Panc1 (cell line): ENCODE measurements at regions not wholly inside any gene's neighbourhood (a gene's known extent, or its start where the extent isn't known, plus 50 kb on each side); places are given as distances from the start of the nearest gene placed in this dataset.

ENCODE experiments used
- ATAC-seq: fragments of 200-7000 bp; cut with Tn5 transposase; 2 replicates; pipeline ENCODE4 v1.9.1; 2020; ENCODE audit warnings: mild to moderate bottlenecking, moderate library complexity
- BruUV-seq: library from RNA; stranded (reverse); fragments of 400-500 nt; replicated peaks from 2 replicates; lab custom pipeline; 2021; lab: Mats Ljungman, UMichigan
- CTCF ChIA-PET: fragments of 300-600 bp; sonication (Branson Sonifier 250); formaldehyde crosslinking; loops from one replicate; lab custom pipeline; 2022; ENCODE audit warnings: antibody characterized with exemption; lab: Charles Lee
- POLR2A ChIA-PET: fragments of 300-600 bp; sonication (Branson Sonifier 250); formaldehyde crosslinking; loops from one replicate; lab custom pipeline; 2022; ENCODE audit warnings: antibody characterized with exemption; lab: Charles Lee
- DNase-seq: peaks from one replicate; pipeline ENCODE4 v3.0.0-alpha.2; 2010; ENCODE audit warnings: low read depth, low spot score
- H3K27ac ChIP-seq: 2 replicates; pipeline ENCODE4 v1.5.1; 2011; ENCODE audit warnings: mild to moderate bottlenecking, low read length, inconsistent platforms
- H3K27me3 ChIP-seq: fragments of 200-500 bp; sonication (Bioruptor generic); 2 replicates; pipeline ENCODE4 v1.6.0; 2014; ENCODE audit warnings: low read length, inconsistent platforms; ENCODE audit not compliant: control insufficient read depth, insufficient read depth
- H3K36me3 ChIP-seq: fragments of 200-500 bp; sonication (Bioruptor generic); 2 replicates; pipeline ENCODE4 v1.5.1; 2014; ENCODE audit warnings: inconsistent platforms, mild to moderate bottlenecking, low read length, moderate library complexity; ENCODE audit not compliant: control insufficient read depth, insufficient read depth
- H3K4me1 ChIP-seq: 2 replicates; pipeline ENCODE4 v1.5.1; 2011; ENCODE audit warnings: inconsistent platforms, mild to moderate bottlenecking, low read length, moderate library complexity; ENCODE audit not compliant: control insufficient read depth, insufficient read depth
- H3K4me3 ChIP-seq, 2 experiments: 2 replicates each; pipeline ENCODE4 v1.5.1; 2011 to 2012; ENCODE audit warnings: low read depth in 2 of 2, low read length in 2 of 2, mild to moderate bottlenecking in 2 of 2, inconsistent platforms in 1 of 2, moderate library complexity in 1 of 2
- H3K9me3 ChIP-seq: fragments of 200-500 bp; sonication (Bioruptor generic); 2 replicates; pipeline ENCODE4 v1.5.1; 2014; ENCODE audit warnings: low read depth, mild to moderate bottlenecking, inconsistent platforms, low read length, moderate library complexity; ENCODE audit not compliant: control insufficient read depth, insufficient read depth
- POLR2AphosphoS5 ChIP-seq: IDR thresholded peaks from 2 replicates; pipeline ENCODE4 v1.6.1; 2012; ENCODE audit warnings: mild to moderate bottlenecking, low read depth, low read length, moderate library complexity
- REST ChIP-seq, 2 experiments: IDR thresholded peaks; 2 replicates each; pipeline ENCODE4 v1.6.1; 2011 to 2012; ENCODE audit warnings: low read depth in 2 of 2, control low read depth in 1 of 2, low read length in 1 of 2, mild to moderate bottlenecking in 1 of 2, moderate library complexity in 1 of 2; ENCODE audit not compliant: insufficient read depth in 1 of 2
- SIN3A ChIP-seq: IDR thresholded peaks from 2 replicates; pipeline ENCODE4 v1.6.1; 2012; ENCODE audit warnings: low read depth, mild to moderate bottlenecking, low read length, moderate library complexity, borderline replicate concordance; ENCODE audit not compliant: insufficient read depth
- TCF7L2 ChIP-seq: IDR thresholded peaks from 2 replicates; pipeline ENCODE4 v1.6.1; 2011; ENCODE audit warnings: mild to moderate bottlenecking, low read depth, low read length, inconsistent platforms
- in situ Hi-C: cut with HindIII; loops from 2 replicates; pipeline ENCODE4 v1.10.0; 2016; ENCODE audit warnings: low sequenced_read_pairs, low pct_unique_long_range_greater_than_20kb
- intact Hi-C: fragments of 100-400 bp; cut with micrococcal nuclease; formaldehyde crosslinking; loops from one replicate; pipeline ENCODE4 v1.10.0; 2022; ENCODE audit not compliant: unreplicated experiment
- TF ChIP-seq, protein P1 (sequence below): fragments of 450-650 bp; IDR thresholded peaks from 2 replicates; pipeline ENCODE4 v1.5.1; 2017; ENCODE audit warnings: mild to moderate bottlenecking

DNA sequence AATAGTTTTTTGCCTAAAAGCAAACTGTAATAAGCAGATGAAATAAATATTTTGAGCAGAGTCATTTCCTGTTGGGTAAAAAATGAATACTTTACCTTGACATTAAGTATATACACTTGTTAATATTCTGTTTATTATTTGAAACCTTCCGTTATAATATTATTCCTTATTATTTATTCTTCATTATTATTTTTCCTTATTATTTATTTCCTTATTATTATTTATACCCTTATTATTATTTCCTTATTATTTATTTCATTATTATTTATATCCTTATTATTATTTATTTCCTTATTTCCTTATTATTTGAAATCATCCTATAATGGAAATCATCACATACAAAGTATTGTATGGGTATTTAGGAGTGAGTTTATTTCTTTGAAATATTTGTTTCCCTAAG lies 232.2 kb upstream of the RBBP8 start:
- ChIA-PET POLR2A (no interaction called here), CTCF (no interaction called here)
- DNase-seq = no peak
- in situ Hi-C loops = no loop called here
- Histone ChIP-seq H3K36me3 (no peaks in the 10 kb centered on the region), H3K4me1 (no peaks in the 10 kb centered on the region), H3K27me3 (no peaks in the 10 kb centered on the region), H3K4me3 (no peak overlapping the region), H3K27ac (no peak overlapping the region), H3K9me3 (no peaks in the 10 kb centered on the region)
- ATAC-seq = no peak
- no TSS peak for BruUV-seq
- TF ChIP-seq REST (IDR thresholded peaks at IDR 0.05; ENCODE audit: insufficient read depth in 1 of 2, low read depth in 2 of 2, low read length in 1 of 2) = no peak
- TF ChIP-seq, protein P1, sequence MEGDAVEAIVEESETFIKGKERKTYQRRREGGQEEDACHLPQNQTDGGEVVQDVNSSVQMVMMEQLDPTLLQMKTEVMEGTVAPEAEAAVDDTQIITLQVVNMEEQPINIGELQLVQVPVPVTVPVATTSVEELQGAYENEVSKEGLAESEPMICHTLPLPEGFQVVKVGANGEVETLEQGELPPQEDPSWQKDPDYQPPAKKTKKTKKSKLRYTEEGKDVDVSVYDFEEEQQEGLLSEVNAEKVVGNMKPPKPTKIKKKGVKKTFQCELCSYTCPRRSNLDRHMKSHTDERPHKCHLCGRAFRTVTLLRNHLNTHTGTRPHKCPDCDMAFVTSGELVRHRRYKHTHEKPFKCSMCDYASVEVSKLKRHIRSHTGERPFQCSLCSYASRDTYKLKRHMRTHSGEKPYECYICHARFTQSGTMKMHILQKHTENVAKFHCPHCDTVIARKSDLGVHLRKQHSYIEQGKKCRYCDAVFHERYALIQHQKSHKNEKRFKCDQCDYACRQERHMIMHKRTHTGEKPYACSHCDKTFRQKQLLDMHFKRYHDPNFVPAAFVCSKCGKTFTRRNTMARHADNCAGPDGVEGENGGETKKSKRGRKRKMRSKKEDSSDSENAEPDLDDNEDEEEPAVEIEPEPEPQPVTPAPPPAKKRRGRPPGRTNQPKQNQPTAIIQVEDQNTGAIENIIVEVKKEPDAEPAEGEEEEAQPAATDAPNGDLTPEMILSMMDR = no peak
- TF ChIP-seq SIN3A = no peak
- TF ChIP-seq TCF7L2 = no peak
- no peak for TF ChIP-seq POLR2AphosphoS5
- intact Hi-C loops = loop anchor here (5.0 to 10.0 kb wide), 2 partner anchors 46 to 254 kb away; no protein-coding TSS in a partner anchor

DNA sequence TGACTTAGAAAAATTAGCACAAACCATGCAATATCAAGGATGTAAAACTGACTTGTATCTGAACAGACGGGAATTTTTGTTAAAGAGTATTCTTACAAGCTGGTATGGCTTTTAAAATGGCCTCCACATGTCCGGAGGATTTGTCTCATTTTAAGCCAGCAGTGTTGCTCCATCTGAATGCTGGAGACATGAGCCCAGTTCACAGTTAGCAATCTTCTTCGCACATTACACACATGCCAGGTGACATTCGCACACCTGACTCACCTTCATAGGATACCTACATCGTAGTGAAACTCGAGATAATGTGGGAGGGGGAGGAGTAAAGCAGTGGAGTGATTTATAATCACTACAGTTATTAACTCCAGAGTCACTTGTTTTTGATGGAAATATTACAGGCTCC lies 231.8 kb upstream of the RBBP8 start:
- Histone ChIP-seq H3K27me3 (no peaks in the 10 kb centered on the region), H3K4me1 (no peaks in the 10 kb centered on the region), H3K36me3 (no peaks in the 10 kb centered on the region), H3K4me3 (no peak overlapping the region), H3K9me3 (no peaks in the 10 kb centered on the region), H3K27ac (no peak overlapping the region)
- TF ChIP-seq, protein P1 = no peak
- TF ChIP-seq POLR2AphosphoS5 (no peak), SIN3A (no peak), REST (IDR thresholded peaks at IDR 0.05; ENCODE audit: insufficient read depth in 1 of 2, low read depth in 2 of 2, low read length in 1 of 2) (no peak), TCF7L2 (no peak)
- ChIA-PET CTCF (no interaction called here), POLR2A (no interaction called here)
- BruUV-seq = no TSS peak
- DNase-seq (no peak), ATAC-seq (no peak)
- in situ Hi-C loops = no loop called here
- intact Hi-C loops = loop anchor here (5.0 to 10.0 kb wide), 2 partner anchors 47 to 254 kb away; no protein-coding TSS in a partner anchor
